SK-N-SH (cell line): ENCODE measurements at regions not wholly inside any gene's neighbourhood (a gene's known extent, or its start where the extent isn't known, plus 50 kb on each side); places are given as distances from the start of the nearest gene placed in this dataset.

ENCODE experiments used
- CTCF ChIA-PET: fragments of 300-600, 350-600 bp; formaldehyde crosslinking; extraction: SDS; loops from one replicate; lab custom pipeline; 2021; lab: Yijun Ruan, JAX
- POLR2A ChIA-PET: fragments of 350-600 bp; sonication (Branson Sonifier 250); formaldehyde crosslinking; extraction: SDS; loops from one replicate; lab custom pipeline; 2020; ENCODE audit warnings: antibody characterized with exemption, inconsistent platforms; lab: Yijun Ruan, JAX
- DNase-seq: peaks from one replicate; pipeline ENCODE4 v3.0.0; 2012
- H2AFZ ChIP-seq: fragments of 200-600 bp; sonication (generic); 2 replicates; pipeline ENCODE4 v1.8.1; 2016; ENCODE audit warnings: antibody characterized with exemption, mild to moderate bottlenecking, low read depth
- H3F3A ChIP-seq: fragments of 200-600 bp; sonication (generic); replicated peaks from 2 replicates; pipeline ENCODE3; 2016; ENCODE audit warnings: antibody characterized with exemption, mild to moderate bottlenecking; ENCODE audit not compliant: insufficient read depth
- H3K27ac ChIP-seq, 2 experiments: fragments of 200-500 bp in 1 of 2; fragments of 200-600 bp in 1 of 2; sonication (Bioruptor generic) in 1 of 2; sonication (generic), shearing (Covaris generic) in 1 of 2; 2 replicates each; pipeline versions ENCODE4 v1.5.1 to v1.6.1; 2014 to 2016; ENCODE audit warnings: low read depth in 2 of 2, inconsistent platforms in 1 of 2, low read length in 1 of 2, mild to moderate bottlenecking in 1 of 2, mixed read lengths in 1 of 2
- H3K27me3 ChIP-seq: fragments of 200-600 bp; sonication (generic), shearing (Covaris generic); 2 replicates; pipeline ENCODE4 v1.6.1; 2016; ENCODE audit warnings: mixed run types; ENCODE audit not compliant: insufficient read depth
- H3K36me3 ChIP-seq, 2 experiments: fragments of 200-500 bp in 1 of 2; fragments of 200-600 bp in 1 of 2; sonication (Bioruptor generic) in 1 of 2; sonication (generic) in 1 of 2; replicated peaks in 1 of 2; 2 replicates each; pipeline versions ENCODE3 to v1.5.1; 2014 to 2016; ENCODE audit warnings: low read length in 1 of 2, mild to moderate bottlenecking in 1 of 2; ENCODE audit not compliant: insufficient read depth in 2 of 2, control insufficient read depth in 1 of 2
- H3K4me1 ChIP-seq, 2 experiments: fragments of 200-500 bp in 1 of 2; fragments of 200-600 bp in 1 of 2; sonication (Bioruptor generic) in 1 of 2; sonication (generic), shearing (Covaris generic) in 1 of 2; 2 replicates each; pipeline versions ENCODE4 v1.5.1 to v1.6.1; 2014 to 2016; ENCODE audit warnings: low read depth in 1 of 2, low read length in 1 of 2, mixed run types in 1 of 2; ENCODE audit not compliant: insufficient read depth in 2 of 2, control insufficient read depth in 1 of 2
- H3K4me2 ChIP-seq: fragments of 200-600 bp; sonication (generic), shearing (Covaris generic); 2 replicates; pipeline ENCODE4 v1.6.1; 2017; ENCODE audit warnings: mixed run types
- H3K4me3 ChIP-seq, 2 experiments: fragments of 200-500 bp in 1 of 2; fragments of 200-600 bp in 1 of 2; sonication (Bioruptor generic) in 1 of 2; sonication (generic), shearing (Covaris generic) in 1 of 2; 2 replicates each; pipeline versions ENCODE4 v1.5.1 to v1.8.1; 2014 to 2016; ENCODE audit warnings: low read depth in 2 of 2, inconsistent platforms in 1 of 2, low read length in 1 of 2, mild to moderate bottlenecking in 1 of 2, mixed read lengths in 1 of 2, moderate library complexity in 1 of 2
- H3K79me2 ChIP-seq: fragments of 200-600 bp; sonication (generic); 2 replicates; pipeline ENCODE4 v1.8.1; 2017; ENCODE audit warnings: mild to moderate bottlenecking; ENCODE audit not compliant: insufficient read depth
- H3K9ac ChIP-seq: fragments of 200-600 bp; sonication (generic); 2 replicates; pipeline ENCODE4 v1.6.1; 2017; ENCODE audit warnings: mixed run types
- H3K9me2 ChIP-seq: fragments of 200-600 bp; sonication (generic); 2 replicates; pipeline ENCODE4 v1.6.1; 2017; ENCODE audit warnings: mixed run types
- H3K9me3 ChIP-seq: fragments of 200-600 bp; sonication (generic); 2 replicates; pipeline ENCODE4 v1.6.1; 2017; ENCODE audit warnings: mixed run types, mild to moderate bottlenecking, moderate library complexity
- H4K20me1 ChIP-seq: fragments of 200-600 bp; sonication (generic); 2 replicates; pipeline ENCODE4 v1.6.1; 2017; ENCODE audit warnings: mild to moderate bottlenecking, mixed run types; ENCODE audit not compliant: insufficient read depth
- CHD2 ChIP-seq: fragments of 150-350 bp; IDR thresholded peaks from 2 replicates; pipeline ENCODE4 v1.6.1; 2018; ENCODE audit warnings: low read length; ENCODE audit not compliant: partially characterized antibody
- EZH2phosphoT487 ChIP-seq: fragments of 200-600 bp; sonication (generic); IDR thresholded peaks from 2 replicates; pipeline ENCODE4 v1.6.1; 2017; ENCODE audit warnings: low read depth, mixed run types, mild to moderate bottlenecking, antibody characterized with exemption, moderate library complexity, borderline replicate concordance
- FOXJ3 ChIP-seq: sonication (generic); formaldehyde crosslinking; IDR thresholded peaks from 2 replicates; pipeline ENCODE4 v1.5.1; 2020; ENCODE audit warnings: mild to moderate bottlenecking, missing genetic modification reagents
- FOXM1 ChIP-seq: IDR thresholded peaks from 2 replicates; pipeline ENCODE4 v1.4.0; 2012; ENCODE audit warnings: low read depth, mild to moderate bottlenecking
- GATA2 ChIP-seq: sonication (generic); formaldehyde crosslinking; IDR thresholded peaks from 2 replicates; pipeline ENCODE4 v1.5.0; 2020; ENCODE audit warnings: mild to moderate bottlenecking, missing genetic modification reagents
- MEF2A ChIP-seq: IDR thresholded peaks from 2 replicates; pipeline ENCODE4 v1.4.0; 2012; ENCODE audit warnings: low read depth, borderline replicate concordance
- MXI1 ChIP-seq: IDR thresholded peaks from 2 replicates; pipeline ENCODE4 v1.6.1; 2012; ENCODE audit warnings: mild to moderate bottlenecking, low read depth, low read length, improper control_type of control experiment
- NFIC ChIP-seq: IDR thresholded peaks from 2 replicates; pipeline ENCODE4 v1.4.0; 2012; ENCODE audit warnings: borderline replicate concordance
- POLR2AphosphoS5 ChIP-seq: IDR thresholded peaks from 2 replicates; pipeline ENCODE4 v1.6.1; 2012; ENCODE audit warnings: low read depth, low read length
- RAD21 ChIP-seq: IDR thresholded peaks from 2 replicates; pipeline ENCODE4 v1.6.1; 2012; ENCODE audit warnings: mild to moderate bottlenecking, low read length
- SIN3A ChIP-seq: IDR thresholded peaks from 2 replicates; pipeline ENCODE4 v1.6.1; 2012; ENCODE audit warnings: low read depth, mild to moderate bottlenecking, low read length, moderate library complexity, borderline replicate concordance
- WGBS: methylation state at CpG from one replicate; pipeline ENCODE4 v1.1.6; 2017; ENCODE audit warnings: low lambda C conversion rate; 5-methylcytosine and 5-hydroxymethylcytosine counted together
- TF ChIP-seq, protein P1 (sequence below): IDR thresholded peaks from 2 replicates; pipeline ENCODE4; 2012
- TF ChIP-seq, protein P2 (sequence below): IDR thresholded peaks from 2 replicates; pipeline ENCODE4 v1.4.0; 2012; ENCODE audit warnings: low read depth
- TF ChIP-seq, protein P3 (sequence below): IDR thresholded peaks from 2 replicates; pipeline ENCODE4 v1.4.0; 2012; ENCODE audit warnings: low read depth, borderline replicate concordance

DNA sequence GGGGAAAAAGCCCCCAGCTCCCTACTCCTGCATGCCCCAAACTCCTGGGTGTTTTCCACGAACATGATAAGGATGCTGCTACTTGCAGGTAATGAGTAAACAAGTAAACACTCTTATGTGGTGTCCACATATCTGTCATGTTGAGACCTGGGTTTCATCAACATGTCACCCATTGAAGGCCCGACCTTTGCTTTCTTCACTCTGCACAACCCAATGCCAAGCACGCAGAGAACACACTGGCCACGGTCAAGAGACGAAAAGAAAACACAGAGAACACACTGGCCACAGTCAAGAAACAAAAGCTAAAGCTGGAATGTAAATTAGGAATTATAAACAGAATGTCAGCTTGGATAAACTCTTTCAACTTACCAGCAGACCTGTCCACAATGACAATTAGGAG lies 143.1 kb downstream of the TTC32 start (continued):
- TF ChIP-seq, protein P1, sequence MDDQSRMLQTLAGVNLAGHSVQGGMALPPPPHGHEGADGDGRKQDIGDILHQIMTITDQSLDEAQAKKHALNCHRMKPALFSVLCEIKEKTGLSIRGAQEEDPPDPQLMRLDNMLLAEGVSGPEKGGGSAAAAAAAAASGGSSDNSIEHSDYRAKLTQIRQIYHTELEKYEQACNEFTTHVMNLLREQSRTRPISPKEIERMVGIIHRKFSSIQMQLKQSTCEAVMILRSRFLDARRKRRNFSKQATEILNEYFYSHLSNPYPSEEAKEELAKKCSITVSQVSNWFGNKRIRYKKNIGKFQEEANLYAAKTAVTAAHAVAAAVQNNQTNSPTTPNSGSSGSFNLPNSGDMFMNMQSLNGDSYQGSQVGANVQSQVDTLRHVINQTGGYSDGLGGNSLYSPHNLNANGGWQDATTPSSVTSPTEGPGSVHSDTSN, result no peak
- TF ChIP-seq, all 33 proteins: peak for 0

DNA sequence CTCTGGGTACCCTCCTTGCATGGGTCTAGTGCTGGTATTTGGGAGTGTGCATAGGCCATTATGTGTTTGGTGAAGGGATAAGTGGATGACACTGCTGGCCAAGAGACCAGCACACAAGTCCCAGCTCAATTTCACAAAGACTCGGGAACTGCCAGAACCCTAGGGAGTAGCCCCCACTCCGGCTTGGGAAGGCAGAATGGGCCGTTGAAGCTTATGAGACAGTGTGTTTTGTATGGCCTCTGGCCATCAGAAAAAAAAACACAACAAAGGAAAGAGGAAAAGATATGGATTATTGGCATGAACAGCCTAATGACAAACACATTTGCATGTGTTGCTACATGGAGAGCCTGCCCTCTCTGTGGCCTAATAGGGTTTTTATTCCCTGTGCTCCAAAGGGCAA lies 144.2 kb downstream of the TTC32 start:
- H4K20me1 ChIP-seq, result no peaks in the 10 kb centered on the region
- peaks cover 0 to 7% of the 10 kb centered on the region in 2 experiments; a peak in 1 of 4 replicates for H3K4me1 ChIP-seq
- no peak overlapping the region for H2AFZ ChIP-seq
- no peaks in the 10 kb centered on the region for H3K9me2 ChIP-seq
- WGBS, result 20% methylated on average over 3 of the region's 3 CpGs
- H3K79me2 ChIP-seq, result no peaks in the 10 kb centered on the region
- H3F3A ChIP-seq, result no peaks in the 10 kb centered on the region
- H3K36me3 ChIP-seq, result no peaks in the 10 kb centered on the region
- POLR2A ChIA-PET, result no interaction called here
- peaks cover 8% of the 10 kb centered on the region; the same call in 1 of the 2 replicates for H3K27me3 ChIP-seq
- H3K9ac ChIP-seq, result no peak overlapping the region
- no peaks in the 10 kb centered on the region for H3K9me3 ChIP-seq
- H3K27ac ChIP-seq, result no peak overlapping the region
- TF ChIP-seq RAD21 (no peak), POLR2AphosphoS5 (no peak), FOXJ3 (CRISPR knock-in tag) (no peak), EZH2phosphoT487 (no peak), NFIC (no peak), SIN3A (no peak), CHD2 (no peak)
- TF ChIP-seq, protein P2, sequence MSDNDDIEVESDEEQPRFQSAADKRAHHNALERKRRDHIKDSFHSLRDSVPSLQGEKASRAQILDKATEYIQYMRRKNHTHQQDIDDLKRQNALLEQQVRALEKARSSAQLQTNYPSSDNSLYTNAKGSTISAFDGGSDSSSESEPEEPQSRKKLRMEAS, result no peak
- no peak overlapping the region for H3K4me3 ChIP-seq
- CTCF ChIA-PET, result interaction anchor here (1.5 kb wide), 1 partner anchor 9 kb away, joined by 3 read pairs; no protein-coding TSS in a partner anchor
- DNase-seq, result no peak
- no peak overlapping the region for H3K4me2 ChIP-seq

DNA sequence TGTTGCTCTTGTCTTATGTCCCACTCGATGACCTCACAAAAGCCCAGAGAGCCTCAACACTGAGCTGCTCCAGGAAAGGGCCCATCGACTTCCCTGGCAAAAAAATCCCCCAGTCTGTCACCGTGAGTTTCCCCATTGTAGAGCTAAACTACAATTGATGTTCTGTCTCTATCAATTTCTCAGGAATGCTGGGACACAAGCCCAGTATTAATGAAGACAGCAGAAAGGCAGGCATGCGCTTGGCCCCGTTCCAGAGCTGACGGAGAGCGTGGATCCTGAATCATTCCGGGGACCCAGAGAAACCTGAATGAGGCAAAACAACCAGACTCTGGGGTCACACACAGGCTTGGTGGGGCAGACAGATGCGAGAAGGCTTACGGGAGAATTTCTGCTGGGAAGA lies 146.9 kb downstream of the TTC32 start:
- H3K79me2 ChIP-seq, result no peaks in the 10 kb centered on the region
- no peak for TF ChIP-seq POLR2AphosphoS5
- no peak for TF ChIP-seq GATA2
- TF ChIP-seq MXI1, result no peak
- no peak for TF ChIP-seq RAD21
- TF ChIP-seq MEF2A, result no peak
- TF ChIP-seq, protein P3, sequence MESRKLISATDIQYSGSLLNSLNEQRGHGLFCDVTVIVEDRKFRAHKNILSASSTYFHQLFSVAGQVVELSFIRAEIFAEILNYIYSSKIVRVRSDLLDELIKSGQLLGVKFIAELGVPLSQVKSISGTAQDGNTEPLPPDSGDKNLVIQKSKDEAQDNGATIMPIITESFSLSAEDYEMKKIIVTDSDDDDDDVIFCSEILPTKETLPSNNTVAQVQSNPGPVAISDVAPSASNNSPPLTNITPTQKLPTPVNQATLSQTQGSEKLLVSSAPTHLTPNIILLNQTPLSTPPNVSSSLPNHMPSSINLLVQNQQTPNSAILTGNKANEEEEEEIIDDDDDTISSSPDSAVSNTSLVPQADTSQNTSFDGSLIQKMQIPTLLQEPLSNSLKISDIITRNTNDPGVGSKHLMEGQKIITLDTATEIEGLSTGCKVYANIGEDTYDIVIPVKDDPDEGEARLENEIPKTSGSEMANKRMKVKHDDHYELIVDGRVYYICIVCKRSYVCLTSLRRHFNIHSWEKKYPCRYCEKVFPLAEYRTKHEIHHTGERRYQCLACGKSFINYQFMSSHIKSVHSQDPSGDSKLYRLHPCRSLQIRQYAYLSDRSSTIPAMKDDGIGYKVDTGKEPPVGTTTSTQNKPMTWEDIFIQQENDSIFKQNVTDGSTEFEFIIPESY, result no peak
- TF ChIP-seq FOXM1, result no peak
- TF ChIP-seq, all 33 proteins: peak for 0
- H3K36me3 ChIP-seq, result no peaks in the 10 kb centered on the region
- H3K4me3 ChIP-seq, result no peak overlapping the region
- peaks cover 30% of the 10 kb centered on the region; the same call in 1 of the 2 replicates for H3K27me3 ChIP-seq
- WGBS, result 43% methylated on average over 10 of the region's 10 CpGs
- H3K9me2 ChIP-seq, result no peaks in the 10 kb centered on the region
- no peak overlapping the region for H3K27ac ChIP-seq
- ChIA-PET POLR2A (no interaction called here), CTCF (no interaction called here)
- no peaks in the 10 kb centered on the region for H3K9me3 ChIP-seq
- H3K4me2 ChIP-seq, result no peak overlapping the region
- DNase-seq, result no peak
- H2AFZ ChIP-seq, result no peak overlapping the region
- no peaks in the 10 kb centered on the region for H3F3A ChIP-seq
- peaks cover 0 to 2% of the 10 kb centered on the region in 2 experiments; a peak in 1 of 4 replicates for H3K4me1 ChIP-seq
- H4K20me1 ChIP-seq, result no peaks in the 10 kb centered on the region
- H3K9ac ChIP-seq, result no peak overlapping the region
